GM21723 (cell line): ENCODE measurements at regions not wholly inside any gene's neighbourhood (a gene's known extent, or its start where the extent isn't known, plus 50 kb on each side); places are given as distances from the start of the nearest gene placed in this dataset.

Experiments
- ATAC-seq: cut with Tn5 transposase; IDR thresholded peaks from one replicate; pipeline ENCODE4 v1.9.1; 2021; ENCODE audit warnings: mild to moderate bottlenecking, moderate library complexity; ENCODE audit not compliant: unreplicated experiment

- ATAC-seq = no peak
Observed at GRCh38 chr9:87115785-87116184, 168.5 kb upstream of the GAS1 start.

- no peak for ATAC-seq
Observed at GRCh38 chr9:87116492-87116891, 169.2 kb upstream of the GAS1 start.

DNA sequence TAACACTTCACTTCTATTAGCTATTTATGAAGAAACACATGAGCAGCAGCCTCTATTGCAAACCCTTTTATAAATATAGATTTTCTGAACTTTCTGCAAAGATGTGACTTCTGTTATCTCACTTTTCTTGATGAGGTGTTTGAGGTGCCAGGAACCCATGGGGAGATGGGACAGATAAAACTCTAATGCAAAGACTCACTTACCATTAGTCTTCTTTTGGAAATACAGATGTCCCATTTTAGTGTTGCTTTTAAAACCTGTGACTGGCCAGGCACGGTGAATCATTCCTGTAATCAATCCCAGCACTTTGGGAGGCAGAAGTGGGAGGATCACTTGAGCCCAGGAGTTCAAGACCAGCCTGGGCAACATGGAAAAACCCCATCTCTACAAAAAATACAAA lies 171.3 kb upstream of the GAS1 start:
- ATAC-seq = no peak

GRCh38 chr9:87119328-87119881 lies 172.1 kb upstream of the GAS1 start:
- ATAC-seq = no peak

DNA sequence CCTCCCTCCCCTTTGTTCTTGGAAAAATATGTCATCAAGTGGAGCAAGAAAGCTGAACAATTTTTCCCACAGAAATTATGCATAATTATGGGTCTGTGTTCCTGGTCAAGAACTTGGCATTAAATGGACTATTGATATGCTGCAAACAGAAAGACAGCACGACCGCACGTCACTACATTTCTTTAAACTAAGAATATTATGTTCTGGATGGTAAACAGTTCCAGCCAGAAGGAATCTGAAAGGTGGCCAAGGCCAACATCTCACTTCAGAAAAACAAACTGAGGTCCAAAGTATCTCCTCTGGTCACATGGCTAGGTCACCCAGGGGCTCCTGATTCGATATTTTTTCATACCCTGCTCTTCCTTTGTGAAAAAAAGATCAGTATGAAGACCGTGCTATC lies 173.3 kb upstream of the GAS1 start:
- no peak for ATAC-seq

DNA sequence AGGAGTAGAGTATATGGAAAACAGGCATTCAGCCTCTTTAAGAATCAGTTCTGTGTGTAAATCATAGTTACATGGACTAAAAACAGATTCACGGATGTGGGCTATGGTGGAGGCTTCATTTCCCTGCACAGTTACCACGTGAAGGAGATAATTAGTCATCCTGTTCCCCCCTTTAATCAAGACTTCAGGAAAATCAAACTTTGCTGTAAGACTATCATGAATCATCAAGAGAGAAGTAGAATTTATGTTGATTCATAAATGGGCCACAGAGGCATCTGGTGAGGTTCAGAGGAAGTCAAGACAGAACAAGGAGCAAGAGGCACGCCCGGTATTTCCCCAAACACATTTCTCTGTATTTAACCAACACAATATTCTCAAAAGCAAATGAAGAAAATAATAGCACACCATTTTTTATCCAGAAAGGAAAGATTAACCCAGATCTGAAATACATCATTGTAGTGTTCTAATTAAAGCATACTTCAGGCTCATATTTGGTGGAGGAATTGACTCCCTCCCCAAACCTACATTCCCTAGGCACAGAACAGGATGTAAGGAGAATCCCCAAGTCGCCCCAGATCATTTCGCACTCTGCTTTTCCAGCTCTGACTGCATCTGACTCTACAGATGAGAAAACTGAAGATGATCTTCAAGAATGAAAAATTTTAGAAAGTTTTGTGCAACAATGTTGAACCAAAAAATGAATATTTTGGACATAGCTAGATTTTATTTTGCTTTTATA lies 175.8 kb upstream of the GAS1 start:
- no peak for ATAC-seq

- no peak for ATAC-seq
Observed at GRCh38 chr9:87123830-87124229, 176.5 kb upstream of the GAS1 start.

GRCh38 chr9:87125819-87126218 lies 178.5 kb upstream of the GAS1 start:
- no peak for ATAC-seq

- ATAC-seq = no peak
Observed at GRCh38 chr9:87127543-87127942, 180.2 kb upstream of the GAS1 start.

DNA sequence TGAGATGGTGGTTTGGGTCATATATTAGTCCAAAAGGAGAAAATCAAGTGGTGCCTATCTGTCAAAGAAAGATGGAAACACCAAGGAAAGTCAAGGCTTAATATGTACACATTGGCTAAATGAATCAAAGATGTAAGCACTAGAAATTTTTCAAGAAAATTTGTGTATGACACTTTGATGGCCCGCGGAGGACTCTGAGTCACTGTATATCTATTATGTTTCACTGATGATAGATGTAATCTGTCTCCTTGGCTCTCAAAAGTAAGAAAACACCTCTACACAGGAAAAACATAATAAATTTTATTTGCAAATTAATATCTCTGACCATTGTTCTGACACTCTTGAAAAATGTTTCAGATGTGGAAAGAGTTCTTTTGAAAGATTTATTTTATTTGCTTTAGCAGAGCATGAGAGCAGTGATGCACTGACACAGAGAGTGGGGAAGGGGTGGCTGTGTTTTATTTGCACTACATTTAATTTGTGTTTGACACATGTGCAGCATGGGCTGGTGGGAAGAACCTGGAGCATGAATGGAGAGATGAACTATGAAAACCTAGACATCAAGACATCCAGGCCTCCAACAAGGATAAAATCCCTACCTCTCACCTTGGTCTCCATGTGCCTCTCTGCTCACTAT lies 180.8 kb upstream of the GAS1 start:
- ATAC-seq = no peak

GRCh38 chr9:87128844-87129493 lies 181.7 kb upstream of the GAS1 start:
- no peak for ATAC-seq

- no peak for ATAC-seq
Observed at GRCh38 chr9:87135074-87135473, 187.8 kb upstream of the GAS1 start.

DNA sequence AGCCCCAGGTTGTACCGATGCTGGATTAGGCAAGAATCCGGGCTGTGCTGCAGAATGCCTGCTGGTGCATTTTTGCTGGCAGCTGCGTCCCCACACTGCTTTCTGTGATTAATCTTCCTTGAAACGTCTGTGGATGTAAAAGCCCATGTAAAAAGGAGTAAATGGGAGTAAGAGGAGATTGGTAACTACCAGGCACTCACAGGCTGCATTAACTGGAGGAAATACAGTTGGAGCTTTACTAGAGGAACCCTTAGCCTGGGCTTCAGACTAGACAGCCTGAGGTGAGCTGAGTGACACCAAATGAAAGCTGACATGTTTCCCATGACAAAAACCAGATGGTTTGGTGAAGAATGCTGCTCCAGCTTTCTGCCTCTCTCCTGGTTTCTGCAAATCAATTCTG lies 190.4 kb upstream of the GAS1 start:
- ATAC-seq = no peak

GRCh38 chr9:87138128-87139040 lies 191.1 kb upstream of the GAS1 start:
- ATAC-seq = no peak

DNA sequence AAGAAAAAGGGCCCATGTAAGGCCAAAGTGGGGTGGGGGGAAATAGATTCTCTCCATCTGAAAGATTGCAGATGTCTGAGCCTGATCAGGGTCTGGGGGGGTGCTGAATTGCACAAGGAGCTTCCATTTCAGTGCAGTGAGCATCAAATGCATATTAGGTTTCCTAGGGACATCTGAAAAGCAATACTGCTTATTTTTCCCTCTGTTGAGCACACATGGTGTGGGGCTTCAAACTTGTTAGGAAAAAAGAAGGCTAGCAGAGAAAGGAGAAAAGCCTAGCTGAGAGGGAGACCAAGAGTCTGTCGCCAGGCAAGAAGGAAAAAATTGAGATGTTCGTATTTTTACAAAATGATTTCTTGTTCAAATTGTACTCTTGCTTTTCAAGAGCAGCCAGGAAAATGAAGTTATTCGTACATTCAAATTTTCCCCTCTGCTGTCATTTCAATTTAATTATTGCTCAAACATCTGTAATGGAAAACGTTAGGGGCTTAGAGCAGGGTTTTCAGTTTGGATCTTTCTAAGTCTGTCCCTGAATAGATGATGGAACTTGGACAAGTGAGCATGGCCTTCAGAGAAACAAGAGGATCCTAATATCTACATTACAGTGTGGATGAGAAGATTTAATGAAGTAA lies 191.9 kb upstream of the GAS1 start:
- ATAC-seq = no peak

- no peak for ATAC-seq
Observed at GRCh38 chr9:87140142-87140541, 192.8 kb upstream of the GAS1 start.

- ATAC-seq = no peak
Observed at GRCh38 chr9:87140605-87141109, 193.4 kb upstream of the GAS1 start.

DNA sequence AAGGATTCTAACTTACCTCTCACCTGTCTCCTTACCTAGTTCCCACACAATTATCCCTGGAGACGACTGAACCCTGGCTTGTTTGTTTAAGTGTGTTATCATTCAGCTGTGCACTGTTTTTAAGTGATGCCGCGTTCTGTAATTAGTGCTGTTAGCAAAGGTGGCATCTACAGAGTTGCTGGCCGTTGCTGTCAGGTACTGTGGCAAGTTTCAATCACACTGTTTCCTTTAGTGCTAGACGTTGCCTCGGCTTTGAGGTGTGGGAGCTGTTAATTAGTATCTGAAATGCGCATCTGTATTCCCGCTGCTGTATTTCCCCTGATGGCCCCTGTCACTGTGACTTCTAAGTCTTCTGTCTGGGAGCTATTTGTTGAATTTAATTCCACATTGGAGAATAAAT lies 193.8 kb upstream of the GAS1 start:
- no peak for ATAC-seq

DNA sequence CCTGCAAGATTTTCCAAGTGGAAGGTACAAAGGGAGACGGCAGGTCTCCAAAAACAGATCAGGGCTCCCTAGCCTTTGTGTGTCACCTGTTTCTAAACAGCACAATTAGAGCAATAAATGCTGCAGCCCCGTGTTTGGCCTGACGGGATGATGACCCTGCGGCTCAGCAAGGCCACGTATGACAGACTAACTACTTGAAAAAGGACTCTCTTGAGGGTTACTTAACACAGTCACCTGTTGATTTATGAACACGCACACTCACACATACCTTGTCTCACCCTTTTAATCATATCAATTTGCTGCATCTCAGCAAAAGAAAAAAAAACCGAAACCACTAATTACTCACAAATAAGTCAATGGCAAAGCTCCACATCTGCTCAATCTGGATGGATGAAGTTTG lies 199.6 kb upstream of the GAS1 start:
- ATAC-seq = no peak

DNA sequence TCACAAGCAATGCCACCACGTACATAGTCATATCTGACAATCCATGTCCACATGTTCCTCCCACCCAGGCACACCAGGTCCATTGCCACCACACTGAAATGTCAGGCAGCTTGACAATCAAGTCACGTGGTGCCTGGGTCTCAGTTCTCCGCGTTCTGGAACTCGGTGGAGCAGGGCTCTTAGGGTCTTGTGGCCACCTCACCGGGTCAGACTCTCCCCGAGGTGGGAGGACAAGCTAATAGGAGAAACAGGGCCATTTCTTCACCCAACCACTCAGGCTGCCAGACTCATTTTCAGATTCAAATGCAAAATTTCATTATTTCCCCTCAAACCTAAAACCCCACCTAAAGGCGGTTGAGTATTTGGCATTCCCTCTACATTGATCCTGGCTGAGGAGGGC lies 200.5 kb upstream of the GAS1 start:
- no peak for ATAC-seq
